Neuronal stem cell (in vitro differentiated cells): ENCODE measurements at regions not wholly inside any gene's neighbourhood (a gene's known extent, or its start where the extent isn't known, plus 50 kb on each side); places are given as distances from the start of the nearest gene placed in this dataset.

Source experiments
- DNase-seq: peaks from one replicate; pipeline ENCODE4 v3.0.0-alpha.2; 2013; ENCODE audit warnings: low spot score
- H2AFZ ChIP-seq: one replicate; pipeline ENCODE4 v1.6.1; 2013; ENCODE audit warnings: mild to moderate bottlenecking, low read length, inconsistent platforms
- H2AK5ac ChIP-seq: 2 replicates; pipeline ENCODE4 v1.6.1; 2013; ENCODE audit warnings: low read depth, mild to moderate bottlenecking, inconsistent platforms, low read length, moderate library complexity, mixed read lengths
- H2BK120ac ChIP-seq: 2 replicates; pipeline ENCODE4 v1.6.1; 2013; ENCODE audit warnings: low read depth, mild to moderate bottlenecking, inconsistent platforms, low read length, moderate library complexity, mixed read lengths
- H2BK12ac ChIP-seq: one replicate; pipeline ENCODE4 v1.6.1; 2013; ENCODE audit warnings: low read length, inconsistent platforms
- H2BK15ac ChIP-seq: 2 replicates; pipeline ENCODE4 v1.6.1; 2013; ENCODE audit warnings: mild to moderate bottlenecking, low read length, inconsistent platforms, mixed read lengths
- H2BK5ac ChIP-seq: one replicate; pipeline ENCODE4 v1.6.1; 2013; ENCODE audit warnings: inconsistent platforms, mild to moderate bottlenecking, low read length, moderate library complexity
- H3K14ac ChIP-seq: one replicate; pipeline ENCODE4 v1.6.1; 2013; ENCODE audit warnings: low read length, inconsistent platforms
- H3K18ac ChIP-seq: 2 replicates; pipeline ENCODE4 v1.6.1; 2013; ENCODE audit warnings: low read length, inconsistent platforms
- H3K23ac ChIP-seq: 2 replicates; pipeline ENCODE4 v1.6.1; 2013; ENCODE audit warnings: low read depth, mild to moderate bottlenecking, mixed read lengths, low read length, inconsistent platforms; ENCODE audit not compliant: poor library complexity
- H3K27ac ChIP-seq: replicated peaks from 3 replicates; pipeline ENCODE4 v1.5.1; 2013; ENCODE audit warnings: low read length, inconsistent platforms
- H3K27me3 ChIP-seq, 3 experiments: 2 replicates each; pipeline ENCODE4 v1.6.1; 2013; ENCODE audit warnings: low read length in 3 of 3, mild to moderate bottlenecking in 2 of 3, inconsistent platforms in 1 of 3, low read depth in 1 of 3, mixed read lengths in 1 of 3, moderate library complexity in 1 of 3; ENCODE audit not compliant: control insufficient read depth in 3 of 3, insufficient read depth in 3 of 3
- H3K36me3 ChIP-seq, 2 donors: replicated peaks in 1 of 2; 2 replicates each; pipeline ENCODE4 v1.6.1; 2013; ENCODE audit warnings: low read length in 2 of 2; ENCODE audit not compliant: control insufficient read depth in 2 of 2, insufficient read depth in 2 of 2
- H3K4ac ChIP-seq: 2 replicates; pipeline ENCODE4 v1.6.1; 2013; ENCODE audit warnings: inconsistent platforms, mild to moderate bottlenecking, low read length, moderate library complexity
- H3K4me1 ChIP-seq, 2 donors: 1 replicate in 1 of 2; 2 replicates in 1 of 2; pipeline ENCODE4 v1.6.1; 2013; ENCODE audit warnings: low read length in 2 of 2, low read depth in 1 of 2; ENCODE audit not compliant: control insufficient read depth in 2 of 2, insufficient read depth in 1 of 2
- H3K4me2 ChIP-seq: one replicate; pipeline ENCODE4 v1.6.1; 2013; ENCODE audit warnings: mild to moderate bottlenecking, low read length, inconsistent platforms; ENCODE audit not compliant: insufficient read depth, poor library complexity, severe bottlenecking
- H3K4me3 ChIP-seq, 2 donors: 2 replicates each; pipeline ENCODE4 v1.5.1; 2013; ENCODE audit warnings: low read length in 2 of 2, mild to moderate bottlenecking in 2 of 2, inconsistent platforms in 1 of 2, moderate library complexity in 1 of 2
- H3K79me1 ChIP-seq: one replicate; pipeline ENCODE4 v1.6.1; 2013; ENCODE audit warnings: low read depth, mild to moderate bottlenecking, inconsistent platforms, low read length, moderate library complexity
- H3K9ac ChIP-seq: one replicate; pipeline ENCODE4 v1.6.1; 2013; ENCODE audit warnings: mild to moderate bottlenecking, low read depth, low read length, inconsistent platforms; ENCODE audit not compliant: poor library complexity
- H3K9me3 ChIP-seq, 2 donors: replicated peaks in 1 of 2; 2 replicates each; pipeline versions ENCODE3 to v1.6.1; 2013; ENCODE audit warnings: low read length in 2 of 2, mild to moderate bottlenecking in 2 of 2, inconsistent platforms in 1 of 2, low read depth in 1 of 2, mixed read lengths in 1 of 2, moderate library complexity in 1 of 2; ENCODE audit not compliant: control insufficient read depth in 2 of 2, insufficient read depth in 1 of 2
- H4K8ac ChIP-seq: one replicate; pipeline ENCODE4 v1.6.1; 2013; ENCODE audit warnings: low read depth, mild to moderate bottlenecking, inconsistent platforms, low read length, moderate library complexity
- H4K91ac ChIP-seq: one replicate; pipeline ENCODE4 v1.6.1; 2013; ENCODE audit warnings: low read length, low read depth, mild to moderate bottlenecking, inconsistent platforms; ENCODE audit not compliant: poor library complexity
- WGBS, 2 donors: extraction: QIAGEN DNeasy Blood & Tissue Kit; methylation state at CpG; one replicate each; pipeline ENCODE4 v1.1.7; 2013; ENCODE audit warnings: missing lambda C conversion rate in 2 of 2, mixed read lengths in 1 of 2; ENCODE audit not compliant: insufficient read length in 2 of 2, insufficient replicate concordance in 1 of 2; ENCODE audit errors: extremely low coverage in 2 of 2; 5-methylcytosine and 5-hydroxymethylcytosine counted together

DNA sequence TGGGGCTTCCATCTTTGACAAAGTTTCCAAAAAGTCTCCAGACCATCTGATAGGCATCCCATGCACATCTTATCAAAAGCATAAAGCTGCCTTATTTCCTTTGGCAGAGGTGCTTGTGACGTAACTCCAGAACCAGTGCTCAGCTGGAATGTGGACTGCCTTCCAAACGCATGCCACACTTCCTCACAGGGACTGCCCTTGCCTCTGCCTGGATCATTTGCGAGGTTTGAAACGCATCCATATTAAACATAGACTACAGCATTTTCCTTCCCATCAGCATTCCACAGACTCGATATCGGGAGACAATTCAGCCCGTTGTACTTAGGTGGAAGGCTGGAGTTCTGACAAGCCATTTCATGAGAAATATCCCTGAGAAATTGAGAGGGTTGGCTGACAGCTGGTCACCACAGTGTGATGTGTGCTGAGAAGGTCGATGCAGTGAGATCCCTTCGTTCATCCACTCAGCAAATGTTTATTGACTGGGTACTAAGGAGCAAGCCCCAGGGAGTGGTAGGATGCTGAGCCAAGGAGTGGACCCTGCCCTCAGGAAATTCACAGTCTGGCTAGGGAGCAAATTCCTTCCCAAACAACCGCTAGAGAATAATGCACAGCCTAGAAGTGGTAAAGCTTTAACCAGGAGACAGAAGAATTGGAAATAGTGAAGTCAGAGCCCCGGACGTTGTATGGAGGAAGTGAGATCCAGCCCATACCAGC, 376.0 kb downstream of the BCOR start:
- Histone ChIP-seq H2BK15ac (no peak overlapping the region), H3K4ac (no peak overlapping the region), H3K36me3 (no peaks in the 10 kb centered on the region), H3K9ac (no peak overlapping the region), H3K23ac (no peak overlapping the region), H3K27ac (no peak overlapping the region), H2AK5ac (no peak overlapping the region), H2BK120ac (no peak overlapping the region), H3K4me1 (no peaks in the 10 kb centered on the region), H3K4me3 (no peak overlapping the region), H3K4me2 (no peak overlapping the region), H4K91ac (no peak overlapping the region), H4K8ac (no peak overlapping the region), H2AFZ (no peak overlapping the region), H3K14ac (no peak overlapping the region), H3K27me3 (peaks cover 0 to 10% (median 0%) of the 10 kb centered on the region in 3 experiments), H2BK12ac (no peak overlapping the region), H3K9me3 (no peaks in the 10 kb centered on the region), H2BK5ac (no peak overlapping the region), H3K79me1 (no peaks in the 10 kb centered on the region), H3K18ac (no peak overlapping the region)
- DNase-seq: no peak
- WGBS, 2 donors: no CpG with 5 or more reads among the region's 12 CpGs

GRCh38 chrX:39724544-39724943, 373.2 kb downstream of the BCOR start:
- H2BK15ac ChIP-seq: no peak overlapping the region
- no peak overlapping the region for H4K91ac ChIP-seq
- H3K27me3 ChIP-seq: peaks cover 0 to 13% (median 0%) of the 10 kb centered on the region in 3 experiments
- WGBS, 2 donors: no CpG with 5 or more reads among the region's 1 CpG
- H3K79me1 ChIP-seq: no peaks in the 10 kb centered on the region
- no peak overlapping the region for H2AFZ ChIP-seq
- no peak overlapping the region for H3K9ac ChIP-seq
- H2BK120ac ChIP-seq: no peak overlapping the region
- H3K36me3 ChIP-seq: no peaks in the 10 kb centered on the region
- no peak overlapping the region for H3K4me3 ChIP-seq
- no peak overlapping the region for H3K18ac ChIP-seq
- DNase-seq: no peak
- H2BK12ac ChIP-seq: no peak overlapping the region
- no peaks in the 10 kb centered on the region for H3K4me1 ChIP-seq
- H3K4ac ChIP-seq: no peak overlapping the region
- no peak overlapping the region for H4K8ac ChIP-seq
- no peak overlapping the region for H2BK5ac ChIP-seq
- H3K14ac ChIP-seq: no peak overlapping the region
- no peak overlapping the region for H3K23ac ChIP-seq
- peaks cover 0 to 5% of the 10 kb centered on the region in 2 donors for H3K9me3 ChIP-seq
- no peak overlapping the region for H3K27ac ChIP-seq
- H3K4me2 ChIP-seq: no peak overlapping the region
- H2AK5ac ChIP-seq: no peak overlapping the region

GRCh38 chrX:39725114-39725513, 372.6 kb downstream of the BCOR start:
- Histone ChIP-seq H3K27me3 (peaks cover 0 to 13% (median 0%) of the 10 kb centered on the region in 3 experiments), H2BK12ac (no peak overlapping the region), H3K36me3 (no peaks in the 10 kb centered on the region), H2AK5ac (no peak overlapping the region), H2BK5ac (no peak overlapping the region), H2BK120ac (no peak overlapping the region), H4K8ac (no peak overlapping the region), H3K14ac (no peak overlapping the region), H2AFZ (no peak overlapping the region), H3K4me3 (no peak overlapping the region), H3K4ac (no peak overlapping the region), H3K9ac (no peak overlapping the region), H4K91ac (no peak overlapping the region), H3K79me1 (no peaks in the 10 kb centered on the region), H2BK15ac (no peak overlapping the region), H3K23ac (no peak overlapping the region), H3K9me3 (peaks cover 0 to 5% of the 10 kb centered on the region in 2 donors), H3K4me1 (peaks cover 0 to 3% of the 10 kb centered on the region in 2 donors), H3K18ac (no peak overlapping the region), H3K4me2 (no peak overlapping the region), H3K27ac (no peak overlapping the region)
- DNase-seq: no peak
- no CpG with 5 or more reads among the region's 4 CpGs for WGBS, 2 donors

DNA sequence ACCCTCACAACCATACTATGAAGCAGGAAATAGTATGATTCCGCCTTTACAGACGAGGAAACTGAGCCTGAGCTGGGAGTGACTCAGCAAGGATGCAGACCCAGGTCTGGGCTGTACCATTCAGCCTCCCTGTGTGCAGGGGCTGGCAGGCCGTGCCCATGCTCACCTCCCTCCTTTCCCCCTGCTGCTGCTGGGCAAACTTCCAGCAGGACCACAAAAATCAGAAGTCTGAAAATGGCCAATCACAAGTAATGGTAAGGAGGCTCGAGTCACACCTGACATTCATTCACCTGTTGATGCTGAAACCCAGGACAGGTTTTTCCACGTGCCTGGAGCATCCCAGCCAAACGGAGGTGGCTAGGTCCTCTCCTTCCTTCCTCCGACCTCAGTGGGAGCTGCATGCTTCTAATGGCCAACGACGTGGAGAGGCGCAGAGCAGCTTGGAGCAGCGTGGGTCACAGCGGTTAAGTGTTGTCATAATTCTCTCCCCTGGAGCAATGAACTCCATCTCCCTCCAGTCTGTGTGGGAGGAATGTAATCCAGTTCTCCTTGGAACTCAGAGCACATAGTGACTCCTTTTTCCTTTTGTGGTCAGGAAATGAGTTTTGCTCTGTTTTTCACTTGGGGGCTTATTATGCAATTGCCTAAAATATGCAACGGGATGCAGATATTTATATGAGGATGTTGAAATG, 371.7 kb downstream of the BCOR start:
- Histone ChIP-seq H3K4ac (no peak overlapping the region), H3K23ac (no peak overlapping the region), H4K8ac (no peak overlapping the region), H3K9ac (no peak overlapping the region), H4K91ac (no peak overlapping the region), H3K9me3 (peaks cover 0 to 5% of the 10 kb centered on the region in 2 donors), H3K14ac (no peak overlapping the region), H2AFZ (no peak overlapping the region), H3K27ac (no peak overlapping the region), H3K27me3 (peaks cover 0 to 13% (median 0%) of the 10 kb centered on the region in 3 experiments), H3K18ac (no peak overlapping the region), H3K36me3 (no peaks in the 10 kb centered on the region), H2AK5ac (no peak overlapping the region), H3K79me1 (no peaks in the 10 kb centered on the region), H3K4me3 (no peak overlapping the region), H2BK15ac (no peak overlapping the region), H2BK5ac (no peak overlapping the region), H2BK12ac (no peak overlapping the region), H3K4me2 (no peak overlapping the region), H3K4me1 (peaks cover 4 to 5% of the 10 kb centered on the region in 2 donors), H2BK120ac (no peak overlapping the region)
- DNase-seq: no peak
- WGBS, 2 donors: no CpG with 5 or more reads among the region's 13 CpGs
